Lower leg skin (tissue), 3 donors: ENCODE measurements at regions not wholly inside any gene's neighbourhood (a gene's known extent, or its start where the extent isn't known, plus 50 kb on each side); places are given as distances from the start of the nearest gene placed in this dataset.
"Not testable (repeated sequence)": the region's sequence is repeated elsewhere in the genome, so short reads cannot be mapped to it uniquely, and the experiment has no call there.

Source experiments
- CTCF ChIP-seq, 3 donors: fragments of 450-650 bp; IDR thresholded peaks; one replicate each; pipeline ENCODE4 v1.5.1; 2016; ENCODE audit warnings: antibody characterized with exemption in 3 of 3, mild to moderate bottlenecking in 3 of 3, moderate library complexity in 2 of 3
- POLR2A ChIP-seq, 2 donors: fragments of 450-650 bp; IDR thresholded peaks; one replicate each; pipeline ENCODE4 v1.6.1; 2016 to 2017; ENCODE audit warnings: antibody characterized with exemption in 2 of 2, mild to moderate bottlenecking in 1 of 2, moderate library complexity in 1 of 2

- not testable (repeated sequence) for TF ChIP-seq CTCF, POLR2A (IDR thresholded peaks at IDR 0.05)
These were observed 164.4 kb downstream of the PLS3 start for GRCh38 chrX:115725370-115725769.
